Cerebellar nuclear complex (tissue), 1 donor: ENCODE measurements at regions not wholly inside any gene's neighbourhood (a gene's known extent, or its start where the extent isn't known, plus 50 kb on each side); places are given as distances from the start of the nearest gene placed in this dataset.

ENCODE experiments used
- DNase-seq, 2 experiments: peaks; one replicate each; lab custom pipeline; 2025; lab: John Stamatoyannopoulos, UW

- DNase-seq: no peak
Measured at GRCh38 chr20:23279836-23280235, 70.8 kb upstream of the NXT1 start.

GRCh38 chr20:23278172-23278571, 72.4 kb upstream of the NXT1 start:
- DNase-seq: no peak

- DNase-seq: no peak
Measured at GRCh38 chr20:23277316-23277715, 73.3 kb upstream of the NXT1 start.

- DNase-seq: no peak
Measured at GRCh38 chr20:23273776-23274175, 76.8 kb upstream of the NXT1 start.

- no peak for DNase-seq
Measured at GRCh38 chr20:23272176-23273029, 78.2 kb upstream of the NXT1 start.

GRCh38 chr20:23270382-23270911, 80.1 kb upstream of the NXT1 start:
- no peak for DNase-seq

GRCh38 chr20:23269954-23270353, 80.6 kb upstream of the NXT1 start:
- DNase-seq: no peak

- no peak for DNase-seq
Measured at GRCh38 chr20:23268792-23269354, 81.7 kb upstream of the NXT1 start.

GRCh38 chr20:23267909-23268308, 82.7 kb upstream of the NXT1 start:
- DNase-seq: no peak

GRCh38 chr20:23266530-23267398, 83.8 kb upstream of the NXT1 start:
- DNase-seq: no peak

- no peak for DNase-seq
Measured at GRCh38 chr20:23265226-23265625, 85.4 kb upstream of the NXT1 start.

- no peak for DNase-seq
Measured at GRCh38 chr20:23264545-23264944, 86.0 kb upstream of the NXT1 start.

- peak; percentile 55 to 83 for DNase-seq
Measured at GRCh38 chr20:23260181-23260840, 90.3 kb upstream of the NXT1 start.

GRCh38 chr20:23258747-23259121, 91.9 kb upstream of the NXT1 start:
- DNase-seq: no peak

GRCh38 chr20:23257848-23258746, 92.5 kb upstream of the NXT1 start:
- no peak for DNase-seq

- no peak for DNase-seq
Measured at GRCh38 chr20:23257106-23257761, 93.4 kb upstream of the NXT1 start.

- DNase-seq: no peak
Measured at GRCh38 chr20:23255716-23256385, 94.7 kb upstream of the NXT1 start.

- no peak for DNase-seq
Measured at GRCh38 chr20:23255106-23255505, 95.5 kb upstream of the NXT1 start.

- DNase-seq: no peak
Measured at GRCh38 chr20:23254505-23254904, 96.1 kb upstream of the NXT1 start.

GRCh38 chr20:23254034-23254433, 96.6 kb upstream of the NXT1 start:
- DNase-seq: no peak
